ENCODE measurements at regions not wholly inside any gene's neighbourhood (a gene's known extent, or its start where the extent isn't known, plus 50 kb on each side); places are given as distances from the start of the nearest gene placed in this dataset.

DNA sequence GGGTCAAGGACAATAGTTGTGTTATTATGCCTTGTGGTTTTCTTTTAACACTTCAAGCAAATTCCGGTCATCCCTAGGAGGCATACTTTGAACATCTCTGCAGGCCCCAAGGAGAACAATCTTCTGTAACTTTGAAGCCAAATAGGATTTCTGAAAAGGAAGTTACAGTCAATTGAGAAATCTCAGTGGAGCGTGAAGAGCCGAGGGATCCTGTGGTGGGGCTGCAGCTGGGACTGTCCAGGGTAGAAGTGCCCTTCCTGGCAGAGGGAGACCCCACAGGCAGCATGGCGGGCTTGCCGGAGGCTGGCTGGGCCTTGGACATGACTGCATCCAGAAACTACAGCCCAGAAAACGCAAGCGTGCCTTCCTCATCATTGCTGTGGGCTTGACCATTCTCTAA is 179.7 kb downstream of the PTPN20 start:
- ChIA-PET CTCF (interaction anchor here (1.5 kb wide), 1 partner anchor 11 kb away, joined by 3 read pairs; no protein-coding TSS in a partner anchor), POLR2A (no interaction called here)
- intact Hi-C loops (cut with micrococcal nuclease), result no loop called here
- no peak overlapping the region for H3K27ac Mint-ChIP-seq
- H3K4me3 Mint-ChIP-seq, result no peak overlapping the region
- TF ChIP-seq, protein P1, sequence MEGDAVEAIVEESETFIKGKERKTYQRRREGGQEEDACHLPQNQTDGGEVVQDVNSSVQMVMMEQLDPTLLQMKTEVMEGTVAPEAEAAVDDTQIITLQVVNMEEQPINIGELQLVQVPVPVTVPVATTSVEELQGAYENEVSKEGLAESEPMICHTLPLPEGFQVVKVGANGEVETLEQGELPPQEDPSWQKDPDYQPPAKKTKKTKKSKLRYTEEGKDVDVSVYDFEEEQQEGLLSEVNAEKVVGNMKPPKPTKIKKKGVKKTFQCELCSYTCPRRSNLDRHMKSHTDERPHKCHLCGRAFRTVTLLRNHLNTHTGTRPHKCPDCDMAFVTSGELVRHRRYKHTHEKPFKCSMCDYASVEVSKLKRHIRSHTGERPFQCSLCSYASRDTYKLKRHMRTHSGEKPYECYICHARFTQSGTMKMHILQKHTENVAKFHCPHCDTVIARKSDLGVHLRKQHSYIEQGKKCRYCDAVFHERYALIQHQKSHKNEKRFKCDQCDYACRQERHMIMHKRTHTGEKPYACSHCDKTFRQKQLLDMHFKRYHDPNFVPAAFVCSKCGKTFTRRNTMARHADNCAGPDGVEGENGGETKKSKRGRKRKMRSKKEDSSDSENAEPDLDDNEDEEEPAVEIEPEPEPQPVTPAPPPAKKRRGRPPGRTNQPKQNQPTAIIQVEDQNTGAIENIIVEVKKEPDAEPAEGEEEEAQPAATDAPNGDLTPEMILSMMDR (IDR thresholded peaks at IDR 0.05), result no peak
- ATAC-seq (no peak), DNase-seq (no peak)
- peaks cover 13% of the 10 kb centered on the region for H3K4me1 Mint-ChIP-seq (ENCODE audit: low read depth)
- no peaks in the 10 kb centered on the region for H3K27me3 Mint-ChIP-seq
- no peaks in the 10 kb centered on the region for H3K36me3 Mint-ChIP-seq (ENCODE audit: low read depth)
- no peaks in the 10 kb centered on the region for H3K9me3 Mint-ChIP-seq

DNA sequence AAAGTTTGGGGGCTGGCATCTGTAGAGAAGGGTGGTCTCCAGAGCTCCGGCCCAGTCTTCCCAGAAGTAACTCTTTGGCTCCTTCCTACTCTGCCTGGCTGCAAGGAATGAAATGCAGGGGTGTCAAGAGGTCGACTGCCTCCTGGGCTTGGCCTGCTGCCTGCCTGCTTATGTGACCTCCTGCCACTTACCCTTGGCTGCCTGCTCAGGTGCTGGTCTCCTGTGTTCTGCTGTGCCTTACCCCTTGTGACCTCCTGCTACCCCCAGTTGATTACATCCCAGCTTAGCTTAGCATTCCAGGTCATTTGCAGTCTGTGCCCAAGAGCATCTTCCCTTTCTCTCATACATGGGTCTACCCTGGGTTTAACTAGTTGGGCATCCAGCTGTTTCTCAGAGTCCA is 180.2 kb downstream of the PTPN20 start:
- H3K36me3 Mint-ChIP-seq (ENCODE audit: low read depth), result no peaks in the 10 kb centered on the region
- H3K4me1 Mint-ChIP-seq (ENCODE audit: low read depth), result peaks cover 13% of the 10 kb centered on the region
- ChIA-PET POLR2A (no interaction called here), CTCF (interaction anchor here (1.5 kb wide), 1 partner anchor 11 kb away, joined by 3 read pairs; no protein-coding TSS in a partner anchor)
- intact Hi-C loops (cut with micrococcal nuclease), result no loop called here
- no peak overlapping the region for H3K27ac Mint-ChIP-seq
- ATAC-seq (no peak), DNase-seq (no peak)
- H3K27me3 Mint-ChIP-seq, result no peaks in the 10 kb centered on the region
- H3K4me3 Mint-ChIP-seq, result no peak overlapping the region
- H3K9me3 Mint-ChIP-seq, result no peaks in the 10 kb centered on the region
- TF ChIP-seq, protein P1 (IDR thresholded peaks at IDR 0.05), result no peak

DNA sequence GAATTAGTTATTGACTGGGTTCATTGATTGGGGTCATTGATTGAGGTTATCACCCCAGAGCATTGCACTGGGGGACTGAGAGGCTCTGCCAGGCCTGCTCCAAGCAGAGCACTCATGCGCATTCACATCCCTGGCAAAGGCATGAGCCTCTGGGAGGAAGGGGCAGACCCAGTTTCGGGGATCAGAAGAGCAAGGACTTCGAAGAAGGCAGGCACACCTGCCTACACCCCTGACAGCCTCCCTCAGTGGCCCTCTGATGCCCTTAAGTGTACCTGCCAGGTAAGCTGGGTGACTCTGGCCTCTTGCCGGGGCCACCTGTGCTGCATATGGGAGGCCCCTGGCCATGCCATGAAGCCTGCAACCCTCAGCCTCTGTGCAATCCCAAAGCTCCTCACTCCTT is 181.1 kb downstream of the PTPN20 start:
- Mint-ChIP-seq H3K27me3 (no peaks in the 10 kb centered on the region), H3K27ac (no peak overlapping the region), H3K9me3 (no peaks in the 10 kb centered on the region), H3K4me1 (ENCODE audit: low read depth) (peaks cover 13% of the 10 kb centered on the region), H3K36me3 (ENCODE audit: low read depth) (no peaks in the 10 kb centered on the region), H3K4me3 (no peak overlapping the region)
- intact Hi-C loops (cut with micrococcal nuclease), result no loop called here
- ChIA-PET POLR2A (no interaction called here), CTCF (interaction anchor here (1.5 kb wide), 1 partner anchor 10 kb away, joined by 3 read pairs; no protein-coding TSS in a partner anchor)
- no peak for DNase-seq
- ATAC-seq, result no peak
- TF ChIP-seq, protein P1 (IDR thresholded peaks at IDR 0.05), result no peak

DNA sequence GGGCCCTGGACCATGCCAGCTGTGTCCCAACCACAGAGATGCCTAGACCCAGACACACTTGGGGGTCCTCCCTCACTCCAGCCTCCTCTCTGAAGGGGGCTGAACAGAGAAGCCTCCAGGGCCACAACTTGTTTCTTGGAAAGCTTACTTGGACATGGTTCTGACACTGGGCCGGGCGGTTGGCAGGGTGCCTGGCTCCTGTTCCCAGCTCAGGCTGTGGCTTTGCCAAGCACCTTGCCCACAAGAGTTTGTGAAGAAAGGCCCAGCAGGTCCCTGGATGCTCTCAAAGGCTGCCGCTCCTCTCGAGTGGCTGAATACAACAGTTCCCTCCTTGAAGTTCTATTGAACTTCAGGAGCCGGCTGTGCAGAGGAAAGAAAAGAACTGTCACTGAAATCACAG is 181.6 kb downstream of the PTPN20 start:
- Mint-ChIP-seq H3K27ac (no peak overlapping the region), H3K4me1 (ENCODE audit: low read depth) (peaks cover 8% of the 10 kb centered on the region), H3K4me3 (no peak overlapping the region), H3K9me3 (no peaks in the 10 kb centered on the region), H3K36me3 (ENCODE audit: low read depth) (no peaks in the 10 kb centered on the region), H3K27me3 (no peaks in the 10 kb centered on the region)
- POLR2A ChIA-PET, result no interaction called here
- TF ChIP-seq, protein P1 (IDR thresholded peaks at IDR 0.05), result no peak
- no peak for DNase-seq
- intact Hi-C loops (cut with micrococcal nuclease), result no loop called here
- CTCF ChIA-PET, result no interaction called here
- ATAC-seq, result no peak

DNA sequence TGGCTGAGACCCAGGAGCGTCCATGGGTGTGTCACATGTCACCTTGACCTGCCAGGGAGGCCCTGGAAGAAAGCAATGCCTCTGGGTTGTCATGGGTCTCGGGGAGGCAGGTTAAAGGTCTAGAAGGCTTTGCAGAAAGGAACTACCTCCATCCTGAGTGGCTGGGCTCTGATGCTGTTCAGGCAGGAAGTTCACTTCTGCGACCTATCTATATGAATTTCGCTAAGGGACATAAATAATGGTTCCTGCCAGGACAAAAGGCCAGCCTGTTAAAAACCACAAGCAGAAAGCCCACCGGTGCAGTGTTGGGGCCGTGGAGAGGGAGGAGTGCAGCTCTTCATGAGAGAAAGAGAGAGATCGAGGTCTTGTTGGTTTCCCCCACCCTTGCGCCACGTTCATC is 182.9 kb downstream of the PTPN20 start:
- no peaks in the 10 kb centered on the region for H3K9me3 Mint-ChIP-seq
- no peaks in the 10 kb centered on the region for H3K4me1 Mint-ChIP-seq (ENCODE audit: low read depth)
- POLR2A ChIA-PET, result no interaction called here
- no peak overlapping the region for H3K4me3 Mint-ChIP-seq
- no peak overlapping the region for H3K27ac Mint-ChIP-seq
- TF ChIP-seq, protein P1 (IDR thresholded peaks at IDR 0.05), result no peak
- ATAC-seq, result no peak
- H3K36me3 Mint-ChIP-seq (ENCODE audit: low read depth), result no peaks in the 10 kb centered on the region
- DNase-seq, result no peak
- CTCF ChIA-PET, result interaction anchor here (1.2 kb wide), 1 partner anchor 218 kb away, joined by 3 read pairs; no protein-coding TSS in a partner anchor
- H3K27me3 Mint-ChIP-seq, result no peaks in the 10 kb centered on the region
- intact Hi-C loops (cut with micrococcal nuclease), result no loop called here

Measured in activated CD8-positive, alpha-beta T cell treated with anti-CD3 and anti-CD28 coated beads for 36 hours (primary cell).